ENCODE measurements at regions not wholly inside any gene's neighbourhood (a gene's known extent, or its start where the extent isn't known, plus 50 kb on each side); places are given as distances from the start of the nearest gene placed in this dataset.

DNA sequence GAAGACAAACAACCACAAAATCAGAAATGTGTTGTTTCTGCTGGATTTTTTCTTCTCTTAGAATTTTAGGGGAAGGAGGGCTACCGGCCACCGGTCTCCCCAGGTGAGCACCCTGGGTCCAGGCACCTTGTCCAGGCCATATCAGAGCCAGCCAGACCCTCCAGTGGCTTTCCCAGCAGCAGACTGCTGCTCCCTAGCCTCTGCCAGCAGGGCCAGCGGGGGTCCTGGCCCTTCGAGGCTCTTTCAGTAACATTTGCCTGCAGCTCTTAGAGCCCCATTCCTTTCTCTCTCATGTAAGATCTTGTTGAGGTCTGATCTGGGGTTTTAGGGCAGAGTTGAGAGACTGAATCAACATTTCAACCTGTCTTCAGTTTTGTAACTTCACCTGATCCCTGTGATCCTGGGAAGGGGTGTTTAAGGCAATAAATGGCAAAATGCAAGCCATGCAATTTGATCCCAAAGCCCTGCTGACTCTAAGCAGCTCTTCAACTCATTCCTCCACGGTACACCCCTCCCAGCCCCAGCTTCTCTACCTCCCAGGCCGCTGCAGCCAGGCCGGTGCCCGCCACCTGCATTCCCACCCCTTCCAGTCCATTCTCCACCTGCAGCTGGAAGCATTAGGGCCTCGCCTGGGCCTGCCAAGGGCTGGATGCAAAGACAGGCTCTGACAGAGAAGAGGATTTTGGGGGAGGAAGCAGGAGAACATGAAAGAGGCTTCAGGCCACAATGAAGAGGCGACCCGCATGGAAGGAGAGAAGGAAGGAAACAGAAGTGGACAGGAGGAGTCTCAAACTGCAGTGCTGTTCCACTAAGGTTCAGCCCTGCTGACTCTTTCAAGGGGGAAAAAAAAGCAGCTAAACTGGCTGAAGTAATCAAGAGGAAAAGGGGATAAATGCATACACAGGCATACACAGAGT, 113.0 kb upstream of the FGF3 start:
- DNase-seq (ENCODE audit: low spot score) = no peak
- no peak for TF ChIP-seq CTCF (IDR thresholded peaks at IDR 0.05)
- no peak overlapping the region for H3K27ac ChIP-seq
- no peak overlapping the region for H3K4me3 ChIP-seq

DNA sequence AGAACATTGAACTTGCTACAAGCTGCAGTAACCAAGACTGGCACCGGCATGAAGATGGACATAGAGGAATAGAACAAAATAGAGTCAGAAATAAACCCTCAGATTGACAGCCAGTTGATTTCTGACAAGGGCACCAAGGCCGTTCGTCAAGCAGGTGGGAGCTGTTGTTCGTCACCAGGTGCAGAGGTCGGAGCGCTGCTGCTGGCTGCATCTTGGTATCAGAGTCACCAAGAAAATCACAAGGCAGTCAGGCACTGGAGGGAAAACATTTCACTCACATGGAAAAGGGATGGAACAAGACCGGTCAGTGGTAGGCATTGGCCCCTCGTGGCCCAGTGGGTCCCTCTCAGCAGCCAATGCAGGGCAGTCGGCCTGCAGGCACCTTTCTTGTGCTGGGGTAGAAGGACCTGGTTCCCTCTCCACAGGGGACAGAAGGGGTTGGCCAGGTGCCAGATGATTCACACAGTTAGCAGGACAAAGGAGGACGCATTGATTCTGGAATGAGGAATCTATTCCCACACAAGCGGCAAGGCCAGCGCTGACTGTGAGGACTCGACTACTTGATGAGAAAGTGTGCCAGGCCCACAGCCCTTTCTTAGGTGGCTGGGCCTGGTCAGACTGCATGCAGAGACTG, 115.8 kb upstream of the FGF3 start:
- H3K4me3 ChIP-seq = no peak overlapping the region
- H3K27ac ChIP-seq = no peak overlapping the region
- no peak for DNase-seq (ENCODE audit: low spot score)
- TF ChIP-seq CTCF (IDR thresholded peaks at IDR 0.05) = no peak

DNA sequence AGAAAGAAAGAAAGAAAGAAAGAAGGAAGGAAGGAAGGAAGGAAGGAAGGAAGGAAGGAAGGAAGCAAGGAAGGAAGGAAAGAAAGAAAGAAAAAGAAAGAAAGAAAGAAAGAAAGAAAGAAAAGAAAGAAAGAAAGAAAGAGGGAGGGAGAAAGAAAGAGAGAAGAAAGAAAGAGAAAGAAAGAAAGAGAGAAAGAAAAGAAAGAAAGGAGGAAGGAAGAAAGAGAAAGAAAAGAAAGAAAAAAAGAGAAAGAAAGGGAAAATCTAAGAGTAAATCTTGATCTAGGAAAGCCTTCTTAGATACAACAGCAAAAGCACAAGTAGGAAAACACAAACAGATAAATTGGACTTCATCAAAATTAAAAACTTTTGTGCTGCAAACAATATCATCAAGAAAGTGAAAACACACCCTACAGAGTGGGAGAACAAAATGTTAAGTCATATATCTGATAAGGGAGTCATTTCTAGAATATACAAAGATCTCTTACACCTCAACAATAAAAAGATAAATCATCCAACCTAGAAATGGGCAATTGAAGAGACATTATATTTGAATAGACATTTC, 116.8 kb upstream of the FGF3 start:
- no peak for DNase-seq (ENCODE audit: low spot score)
- no peak for TF ChIP-seq CTCF (IDR thresholded peaks at IDR 0.05)
- Histone ChIP-seq H3K4me3 (no peak overlapping the region), H3K27ac (no peak overlapping the region)

DNA sequence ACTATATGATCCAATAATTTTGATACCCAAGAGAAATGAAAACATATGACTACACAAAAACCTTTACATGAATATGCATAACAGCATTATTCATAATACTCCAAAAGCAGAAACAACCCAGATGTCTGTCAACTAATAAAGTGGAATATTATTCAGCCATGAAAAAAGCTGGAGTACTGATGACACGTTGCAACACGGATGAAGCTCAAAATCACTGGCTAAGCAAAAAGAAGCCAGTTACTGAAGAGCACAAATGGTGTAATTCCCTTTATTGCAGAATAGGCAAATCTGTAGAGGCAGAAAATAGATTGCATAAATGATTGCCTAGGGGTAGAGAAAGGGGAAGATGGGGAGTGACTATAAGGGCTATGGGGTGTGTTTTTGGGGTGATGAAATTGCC, 117.6 kb upstream of the FGF3 start:
- DNase-seq (ENCODE audit: low spot score) = no peak
- TF ChIP-seq CTCF (IDR thresholded peaks at IDR 0.05) = no peak
- no peak overlapping the region for H3K4me3 ChIP-seq
- no peak overlapping the region for H3K27ac ChIP-seq

DNA sequence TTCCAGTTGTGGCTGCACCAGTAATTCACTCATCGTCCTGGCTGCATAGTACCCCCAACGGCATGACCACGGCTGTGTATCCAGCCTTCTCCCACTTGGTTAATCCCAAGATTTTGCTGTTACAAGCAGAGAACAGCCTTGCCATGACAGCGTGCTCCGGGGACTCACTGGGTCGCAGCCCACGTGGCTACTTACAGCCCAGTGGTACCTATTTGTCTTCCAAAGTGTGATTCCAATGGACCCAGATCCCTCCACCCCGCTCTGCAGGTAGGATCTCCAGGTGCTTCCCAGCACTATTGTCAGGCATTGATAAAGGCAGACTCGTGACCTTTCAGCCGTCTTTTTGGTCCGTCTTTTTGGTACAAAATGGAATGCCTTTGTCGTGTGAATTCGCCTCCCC, 119.0 kb upstream of the FGF3 start:
- H3K27ac ChIP-seq = peak overlapping the region; percentile 91 to 94
- no peak overlapping the region for H3K4me3 ChIP-seq
- DNase-seq (ENCODE audit: low spot score) = no peak
- no peak for TF ChIP-seq CTCF (IDR thresholded peaks at IDR 0.05)

- Histone ChIP-seq H3K27ac (peak overlapping the region; percentile 91 to 94), H3K4me3 (peak overlapping the region; percentile 58)
- DNase-seq (ENCODE audit: low spot score) = peak; percentile 95
- TF ChIP-seq CTCF (IDR thresholded peaks at IDR 0.05) = no peak
Observed at GRCh38 chr11:69939551-69940245, 120.5 kb upstream of the FGF3 start.

Measured in coronary artery (tissue), 2 donors.